Stimulated activated CD4-positive, alpha-beta T cell treated with anti-CD3 and anti-CD28 coated beads, TNF-alpha, amount 100 ng/mL, for 48 hours (primary cell): ENCODE measurements at regions not wholly inside any gene's neighbourhood (a gene's known extent, or its start where the extent isn't known, plus 50 kb on each side); places are given as distances from the start of the nearest gene placed in this dataset.
"Not testable (repeated sequence)": the region's sequence is repeated elsewhere in the genome, so short reads cannot be mapped to it uniquely, and the experiment has no call there.

Source experiments
- DNase-seq, 3 donors: peaks; one replicate each; pipeline ENCODE4 v3.0.0-alpha.2; 2020; ENCODE audit warnings: low read depth in 3 of 3

- DNase-seq: peak; percentile 96 to 98 (median 97)
Observed at GRCh38 chr11:67805253-67806126, 131.1 kb upstream of the ALDH3B2 start.

GRCh38 chr11:67804435-67805252 is 130.2 kb upstream of the ALDH3B2 start:
- not testable (repeated sequence) for DNase-seq

- DNase-seq: not testable (repeated sequence)
Observed at GRCh38 chr11:67803519-67803918, 129.1 kb upstream of the ALDH3B2 start.

GRCh38 chr11:67803055-67803454 is 128.6 kb upstream of the ALDH3B2 start:
- DNase-seq: not testable (repeated sequence)

- DNase-seq: not testable (repeated sequence)
Observed at GRCh38 chr11:67802623-67803022, 128.2 kb upstream of the ALDH3B2 start.

GRCh38 chr11:67801397-67801796 is 127.0 kb upstream of the ALDH3B2 start:
- not testable (repeated sequence) for DNase-seq

GRCh38 chr11:67800591-67800990 is 126.2 kb upstream of the ALDH3B2 start:
- not testable (repeated sequence) for DNase-seq

- not testable (repeated sequence) for DNase-seq
Observed at GRCh38 chr11:67799808-67800207, 125.4 kb upstream of the ALDH3B2 start.

GRCh38 chr11:67797726-67798521 is 123.5 kb upstream of the ALDH3B2 start:
- not testable (repeated sequence) for DNase-seq

DNA sequence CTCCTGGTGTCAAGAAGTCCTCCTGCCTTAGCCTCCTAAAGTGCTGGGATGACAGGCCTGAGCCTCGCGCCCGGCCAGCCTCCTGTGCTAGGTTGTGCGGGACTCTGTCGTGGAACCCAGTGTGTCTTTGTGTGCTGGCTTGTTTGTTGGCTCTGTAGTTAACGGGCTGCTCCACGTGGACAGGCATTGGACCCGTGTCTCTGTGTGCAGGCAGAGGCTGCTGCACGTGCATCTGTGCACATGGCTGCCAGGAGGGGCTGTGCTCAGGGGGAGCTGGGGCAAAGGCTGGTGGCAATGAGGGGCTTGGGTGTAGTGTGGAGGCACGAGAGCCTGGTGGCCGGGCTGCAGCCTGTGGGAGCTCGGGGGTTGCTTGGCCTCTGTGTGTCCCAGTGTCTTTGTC is 121.3 kb upstream of the ALDH3B2 start:
- no peak for DNase-seq

DNA sequence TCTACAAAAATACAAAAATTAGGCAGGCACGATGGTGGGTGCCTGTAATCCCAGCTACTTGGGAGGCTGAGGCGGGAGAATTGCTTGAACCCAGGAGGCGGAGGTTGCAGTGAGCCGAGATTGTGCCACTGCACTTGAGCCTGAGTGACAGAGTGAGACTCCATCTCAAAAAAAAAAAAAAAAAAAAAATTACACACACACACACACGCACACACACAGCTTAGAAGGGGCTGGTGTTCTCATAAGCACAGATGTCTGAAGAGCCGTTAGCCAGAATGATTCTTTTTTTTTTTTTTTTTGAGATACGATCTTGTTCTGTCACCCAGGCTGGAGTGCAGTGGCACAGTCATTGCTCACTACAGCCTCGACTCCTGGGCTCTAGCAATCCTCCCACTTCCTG is 119.3 kb upstream of the ALDH3B2 start:
- not testable (repeated sequence) for DNase-seq

- peak in 1 of 3 donors; percentile 33 for DNase-seq
Observed at GRCh38 chr11:67792273-67792990, 118.0 kb upstream of the ALDH3B2 start.

GRCh38 chr11:67791598-67792170 is 117.3 kb upstream of the ALDH3B2 start:
- not testable (repeated sequence) for DNase-seq

DNA sequence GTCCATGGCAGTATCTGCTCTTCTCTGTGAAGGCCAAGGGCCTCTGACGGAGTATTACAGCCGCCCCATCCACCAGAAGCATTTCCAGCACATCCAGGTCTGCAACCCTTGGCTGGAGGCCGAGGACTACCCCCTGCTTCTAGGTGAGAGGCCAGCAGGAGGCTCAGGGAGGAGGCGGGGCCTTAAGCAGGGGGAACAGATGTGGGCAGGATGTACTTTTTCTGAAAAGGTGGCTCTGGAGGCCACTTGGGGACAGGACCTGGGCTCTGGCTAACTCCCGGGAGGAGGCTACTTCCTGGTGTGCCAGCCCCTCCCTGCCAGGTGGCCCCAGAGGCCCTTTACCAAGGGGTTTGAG is 113.9 kb upstream of the ALDH3B2 start:
- not testable (repeated sequence) for DNase-seq

- DNase-seq: not testable (repeated sequence)
Observed at GRCh38 chr11:67787681-67788340, 113.4 kb upstream of the ALDH3B2 start.

DNA sequence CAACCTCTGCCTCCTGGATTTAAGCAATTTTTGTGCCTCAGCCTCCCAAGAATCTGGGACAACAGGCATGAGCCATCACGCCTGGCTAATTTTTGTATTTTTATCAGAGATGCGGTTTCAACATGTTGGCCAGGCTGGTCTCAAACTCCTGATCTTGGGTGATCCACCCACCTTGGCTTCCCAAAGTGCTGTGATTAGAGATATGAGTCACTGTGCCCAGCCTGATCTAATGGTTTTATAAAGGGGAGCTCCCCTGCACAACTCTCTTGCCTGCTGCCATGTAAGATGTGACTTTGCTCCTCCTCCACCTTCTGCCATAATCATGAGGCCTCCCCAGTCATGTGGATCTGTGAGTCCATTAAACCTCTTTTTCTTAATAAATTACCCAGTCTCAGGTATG is 107.5 kb upstream of the ALDH3B2 start:
- not testable (repeated sequence) for DNase-seq

DNA sequence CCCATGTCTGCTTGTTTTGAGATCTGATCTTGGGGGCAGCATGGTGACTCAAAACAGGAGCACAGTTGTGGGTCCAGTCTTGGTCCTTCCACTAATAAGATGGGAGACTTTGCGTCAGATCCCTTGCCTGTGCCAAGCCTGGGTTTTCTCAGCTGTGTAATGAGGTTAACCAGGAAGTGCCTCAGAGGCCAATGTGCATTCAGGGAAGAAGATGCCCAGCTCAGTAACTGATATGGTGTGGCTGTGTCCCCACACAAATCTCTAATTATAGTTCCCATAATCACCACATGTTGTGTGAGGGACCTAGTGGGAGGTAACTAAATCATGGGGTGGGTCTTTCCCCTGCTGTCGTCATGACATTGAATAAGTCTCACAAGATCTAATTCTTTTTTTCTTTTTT is 107.1 kb upstream of the ALDH3B2 start:
- DNase-seq: not testable (repeated sequence)

- DNase-seq: no peak
Observed at GRCh38 chr11:67780056-67780455, 105.6 kb upstream of the ALDH3B2 start.

DNA sequence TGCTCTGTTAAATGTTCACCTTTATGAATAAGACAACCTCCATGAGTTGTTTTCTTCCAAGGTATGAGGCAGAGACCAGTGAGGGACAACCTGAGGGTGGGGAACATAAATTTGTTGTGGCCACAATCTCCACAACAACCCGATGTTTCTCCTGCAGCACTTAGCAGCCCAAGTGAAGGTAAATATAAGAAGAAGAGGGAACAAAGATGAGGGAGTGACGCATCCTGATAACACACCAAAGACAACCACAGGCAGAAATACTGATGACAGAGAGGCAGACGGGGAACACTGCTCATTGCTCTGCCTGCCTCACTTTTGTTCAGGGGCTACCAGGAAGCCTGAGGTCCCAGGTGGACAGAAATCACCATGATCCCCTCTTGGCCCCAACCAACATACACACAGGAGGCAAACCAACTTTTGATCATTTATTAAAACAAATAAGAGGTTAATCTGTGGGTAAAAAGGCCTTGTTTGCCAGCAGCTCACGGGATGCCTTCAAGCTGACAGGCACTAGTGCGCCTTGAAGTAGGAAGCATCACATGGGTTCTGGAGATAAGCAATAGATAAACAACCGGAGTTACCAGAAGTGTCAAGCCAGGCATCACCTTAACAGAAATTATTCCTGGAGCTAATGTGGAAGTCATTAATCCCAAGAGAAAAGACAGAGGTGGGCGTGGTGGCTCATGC is 104.9 kb upstream of the ALDH3B2 start:
- DNase-seq: not testable (repeated sequence)
